GM19397 (cell line): ENCODE measurements at regions not wholly inside any gene's neighbourhood (a gene's known extent, or its start where the extent isn't known, plus 50 kb on each side); places are given as distances from the start of the nearest gene placed in this dataset.

ENCODE experiments used
- ATAC-seq: cut with Tn5 transposase; IDR thresholded peaks from one replicate; pipeline ENCODE4 v1.9.1; 2021; ENCODE audit warnings: mild to moderate bottlenecking, moderate library complexity; ENCODE audit not compliant: unreplicated experiment

DNA sequence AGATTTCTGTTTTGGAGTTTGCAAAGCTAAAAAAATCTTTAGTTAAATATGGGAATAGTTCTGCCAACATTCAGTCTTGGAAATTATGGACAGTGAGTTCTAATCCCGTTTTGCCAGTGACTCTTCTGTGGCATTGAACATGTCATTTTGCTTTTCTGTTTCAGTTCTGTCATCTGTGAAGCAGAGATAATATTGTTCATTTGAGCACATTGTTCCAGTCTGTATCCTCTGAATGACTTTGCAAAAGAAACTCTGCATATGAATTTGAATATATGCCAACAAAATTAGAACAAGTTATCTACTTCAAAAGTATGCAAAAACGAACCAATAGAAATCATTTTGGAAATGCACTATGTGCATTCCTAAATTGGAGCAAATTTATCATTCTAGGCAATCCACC is 746.0 kb upstream of the POT1 start:
- ATAC-seq: no peak

DNA sequence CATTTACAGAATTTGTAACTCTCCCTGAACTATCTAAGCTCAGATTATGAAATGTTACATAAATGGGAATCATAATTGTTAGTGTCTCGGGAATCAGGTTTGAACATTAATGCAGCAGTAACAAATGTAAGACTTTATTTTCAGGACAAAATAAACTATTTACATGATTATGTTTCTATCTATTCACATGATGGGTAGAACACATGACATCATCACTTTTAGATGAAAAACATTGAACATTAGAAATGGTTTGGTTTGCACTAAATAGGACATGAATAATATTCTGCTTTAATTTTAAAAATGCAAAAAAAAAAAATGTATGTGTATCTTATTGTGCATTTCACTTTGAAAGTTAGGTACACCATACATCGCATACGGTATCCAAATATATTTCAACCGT is 745.5 kb upstream of the POT1 start:
- ATAC-seq: no peak

DNA sequence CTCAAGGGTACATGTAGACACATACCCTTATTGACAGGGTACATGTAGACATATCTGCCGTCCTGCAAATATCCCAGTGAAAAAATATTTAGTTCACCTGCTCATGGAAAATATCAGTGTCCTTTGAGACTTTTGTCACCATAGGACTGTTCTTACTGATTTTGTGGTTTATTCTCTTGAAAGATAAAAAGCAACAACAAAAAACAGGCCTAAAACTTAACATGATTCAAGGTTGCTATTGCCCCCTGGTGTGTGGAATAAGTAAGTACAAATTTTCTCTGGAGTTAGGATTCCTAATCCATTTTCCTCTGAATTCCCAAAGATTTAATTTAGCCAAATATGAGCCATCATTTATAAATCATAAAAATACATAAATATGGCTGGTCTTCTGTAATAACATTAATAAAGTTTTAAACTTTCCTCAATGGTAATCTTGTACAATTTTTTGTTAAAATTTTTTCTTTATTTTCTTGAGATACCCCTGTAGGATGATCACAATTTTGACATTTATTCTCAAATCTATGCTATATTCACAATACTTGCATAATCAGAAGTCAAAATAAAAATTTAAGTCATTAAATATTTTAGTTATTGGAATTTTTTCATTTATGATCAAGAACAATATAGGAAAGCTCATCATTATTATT is 741.4 kb upstream of the POT1 start:
- no peak for ATAC-seq

DNA sequence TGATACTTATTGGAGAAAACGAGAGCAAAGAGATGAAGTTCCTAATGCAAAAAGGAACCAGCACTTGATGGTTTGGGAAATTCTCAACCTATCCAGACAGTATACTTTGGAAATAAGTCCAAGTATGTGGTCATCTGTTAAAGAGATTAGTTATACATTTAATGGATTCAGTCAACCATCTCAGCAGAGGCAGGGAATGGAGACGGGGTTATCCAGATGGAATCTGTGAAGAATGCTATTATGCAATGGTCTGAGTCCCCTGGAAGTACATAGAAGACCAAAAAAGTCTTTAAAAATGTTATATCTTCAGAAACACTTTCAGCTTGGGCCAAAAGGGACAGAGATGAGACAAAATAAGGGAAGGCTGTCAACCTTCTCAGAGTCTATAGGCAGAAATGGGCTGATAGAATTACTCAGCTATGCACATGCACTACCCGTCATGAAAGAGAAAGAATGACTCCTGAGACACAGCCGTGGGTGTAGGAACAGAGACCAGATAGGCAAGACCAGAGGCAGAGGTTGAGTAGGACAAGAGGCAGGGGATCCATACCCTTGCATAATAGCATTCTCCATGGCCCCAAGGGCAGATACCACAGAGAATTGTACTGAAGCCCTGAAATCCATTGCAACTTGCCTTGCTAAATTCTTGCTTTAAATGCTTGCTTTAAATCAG is 738.8 kb upstream of the POT1 start:
- ATAC-seq: no peak

DNA sequence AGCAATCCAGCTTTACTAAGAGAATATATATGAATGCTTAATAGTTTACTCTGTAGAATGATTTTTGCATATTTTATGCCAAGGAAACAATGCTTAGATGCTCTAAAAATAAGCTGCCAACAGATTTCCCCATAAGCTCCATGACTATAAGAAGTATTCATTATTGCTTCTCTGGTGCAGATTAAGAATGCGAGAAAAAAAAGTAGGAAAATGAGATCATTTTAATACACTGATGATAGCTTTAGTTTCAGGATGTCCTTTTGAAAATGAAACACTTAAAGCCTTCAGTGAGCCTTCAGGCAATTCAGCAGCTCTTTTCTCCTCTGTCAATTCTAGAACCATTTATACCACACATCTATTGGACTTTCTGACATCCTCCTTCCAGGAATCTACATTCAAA is 735.0 kb upstream of the POT1 start:
- no peak for ATAC-seq

DNA sequence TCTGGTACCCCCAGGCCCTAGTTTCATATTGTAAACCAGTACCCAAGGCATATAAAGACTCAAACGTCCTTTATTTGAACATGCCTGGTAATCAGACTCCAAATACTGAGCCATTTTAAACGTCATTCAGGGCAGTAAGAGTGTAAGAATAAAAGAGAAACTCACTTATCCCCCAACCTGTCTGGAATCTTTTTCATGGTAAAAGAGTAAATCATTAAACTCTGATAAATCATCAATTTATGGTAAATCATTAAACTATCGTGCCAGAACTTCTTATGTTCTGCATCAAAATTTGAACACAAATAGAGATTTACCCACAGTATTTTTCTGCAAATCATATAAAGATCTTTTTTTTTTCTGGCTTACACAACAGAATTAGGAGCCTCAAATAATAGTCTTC is 734.3 kb upstream of the POT1 start:
- no peak for ATAC-seq

DNA sequence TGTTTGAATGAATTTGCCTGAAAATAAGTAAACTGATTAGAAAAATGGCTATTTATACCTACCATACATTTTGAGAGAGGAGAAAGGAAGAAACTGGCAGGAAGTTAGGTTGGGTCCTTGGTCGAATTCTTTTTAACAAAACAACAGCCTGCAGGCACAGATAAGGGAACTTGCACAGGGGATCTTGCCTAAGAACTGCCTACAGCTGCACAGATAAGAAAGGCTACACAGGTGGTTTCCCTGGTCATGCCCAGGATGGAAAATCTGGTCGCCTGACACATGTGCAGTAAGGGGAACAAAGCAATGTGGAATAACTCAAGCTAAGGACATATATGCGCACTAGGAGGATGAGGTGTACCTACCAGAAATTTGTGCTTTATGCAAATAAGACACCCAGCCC is 732.1 kb upstream of the POT1 start:
- no peak for ATAC-seq

DNA sequence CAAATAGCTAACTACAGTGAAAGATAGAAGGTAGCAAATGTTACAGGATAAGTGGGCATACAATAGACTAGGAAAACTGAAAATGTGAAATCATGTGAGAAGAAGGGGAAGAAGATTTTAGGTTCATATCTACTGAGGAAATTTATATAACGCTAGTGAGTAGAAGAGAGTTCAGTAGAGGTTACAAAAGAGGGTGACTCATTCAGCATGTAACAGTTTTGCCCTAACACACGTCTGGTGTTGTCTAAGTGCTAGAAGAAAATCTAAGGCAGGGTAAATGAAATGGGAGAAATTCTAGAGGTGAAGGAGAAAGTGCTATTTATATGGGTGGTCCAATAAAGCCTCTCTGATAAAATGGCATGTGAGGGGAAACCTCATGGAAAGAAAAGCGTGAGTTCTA is 731.4 kb upstream of the POT1 start:
- ATAC-seq: no peak

DNA sequence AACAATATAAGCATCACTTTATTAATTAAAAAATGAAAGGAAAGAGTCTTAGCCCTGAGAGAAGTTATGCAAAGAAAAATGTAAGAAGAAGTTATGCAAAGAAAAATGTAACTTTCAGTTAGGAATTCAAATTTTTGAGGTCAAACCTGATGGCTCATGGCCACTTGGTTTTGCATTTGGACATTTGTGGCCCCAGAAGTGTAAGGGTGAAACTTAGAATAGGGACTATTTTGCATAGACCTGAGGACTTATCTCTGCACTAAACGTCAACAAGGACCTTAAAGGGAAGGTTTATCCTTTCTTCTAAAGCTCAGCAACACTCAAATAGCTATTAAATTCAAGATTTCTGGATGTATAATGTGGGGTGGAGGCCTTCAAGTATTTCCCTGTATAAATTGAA is 724.5 kb upstream of the POT1 start:
- ATAC-seq: peak; percentile 66

DNA sequence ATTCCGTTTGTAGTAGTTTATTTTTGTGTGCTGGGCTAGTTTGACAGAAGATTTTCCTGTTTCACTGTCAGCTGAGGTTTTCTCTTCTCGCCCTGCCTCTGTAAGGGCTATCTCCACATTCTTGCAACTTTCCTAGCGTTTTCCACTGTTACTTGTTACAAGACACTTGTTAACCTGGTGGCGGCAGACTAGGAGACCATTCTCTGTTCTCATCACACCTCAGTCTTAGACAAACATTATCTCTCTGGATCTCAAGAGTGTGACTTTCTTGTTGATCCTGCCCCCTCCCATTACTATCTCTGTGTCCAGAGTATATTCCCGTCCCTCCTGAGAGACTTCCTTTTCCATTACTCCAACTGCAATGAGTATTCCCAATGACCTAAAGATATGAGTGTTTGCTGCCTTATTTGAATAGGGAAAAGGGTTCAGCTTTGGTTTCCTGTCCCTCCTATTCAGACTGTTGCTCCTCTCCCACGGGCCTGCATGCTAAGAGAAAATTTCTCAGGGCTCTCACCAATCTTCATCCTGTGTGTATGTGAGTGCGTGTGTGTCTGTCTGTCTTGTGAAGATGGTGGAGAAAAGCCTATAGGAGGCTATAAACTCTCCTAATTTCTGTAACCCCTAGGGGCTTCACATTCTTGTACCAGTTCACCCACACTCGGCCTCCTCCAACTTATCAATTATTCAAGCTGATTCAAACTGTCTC is 722.4 kb upstream of the POT1 start:
- ATAC-seq: no peak

DNA sequence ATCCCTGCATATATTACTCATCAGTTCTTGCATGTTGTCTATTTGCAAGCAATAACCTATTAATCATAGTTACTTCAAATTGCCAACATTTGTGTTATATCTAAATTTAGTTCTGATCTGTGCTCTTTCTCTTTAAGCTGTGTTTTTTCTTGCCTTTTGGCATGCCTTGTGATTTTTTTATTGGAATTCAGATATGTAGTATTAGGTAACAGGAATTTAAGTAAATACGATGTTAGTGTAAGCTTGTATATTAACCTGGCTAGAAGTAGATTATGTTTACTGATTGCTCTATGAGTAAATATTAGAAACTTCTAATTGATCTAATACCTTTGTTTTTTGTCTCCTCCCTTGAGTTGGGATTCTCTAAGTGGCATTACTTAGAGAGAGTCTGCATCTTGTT is 718.9 kb upstream of the POT1 start:
- ATAC-seq: no peak

DNA sequence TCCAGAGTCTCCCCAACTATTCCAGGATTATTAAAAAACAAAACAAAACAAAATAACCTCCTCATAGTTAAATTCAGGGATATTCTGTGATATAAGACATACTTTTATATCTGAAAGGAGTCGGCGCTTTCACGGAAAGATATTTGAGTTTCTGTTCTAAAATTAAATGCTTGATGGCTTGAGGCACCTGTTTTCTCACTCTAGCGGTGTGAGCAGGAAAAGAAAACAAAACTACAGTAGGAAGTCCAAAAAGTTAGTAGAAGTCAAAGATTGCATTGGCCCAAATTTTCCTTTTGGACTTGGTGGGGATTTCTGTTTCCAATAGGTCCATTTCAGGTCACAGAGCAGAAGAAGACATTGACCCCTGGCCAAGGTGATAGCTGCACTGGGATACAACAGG is 716.1 kb upstream of the POT1 start:
- no peak for ATAC-seq

DNA sequence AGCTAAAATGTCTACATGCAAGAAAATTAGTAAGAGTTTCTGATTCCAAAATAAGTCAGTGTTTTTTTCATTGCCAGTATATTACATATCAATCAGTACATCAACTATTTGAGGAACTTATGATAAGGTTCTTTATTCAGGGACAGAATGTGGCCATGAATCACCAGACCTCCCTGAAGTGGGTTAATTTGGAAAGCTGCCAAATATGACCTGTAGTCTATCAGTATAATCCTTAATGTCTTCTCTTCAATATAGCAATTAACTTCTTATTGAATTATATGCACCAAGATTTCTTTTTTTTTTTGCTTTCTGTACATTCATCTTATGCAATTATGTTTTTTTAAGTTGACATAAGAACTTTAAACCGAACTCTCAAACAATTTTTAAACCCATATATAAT is 714.5 kb upstream of the POT1 start:
- no peak for ATAC-seq

DNA sequence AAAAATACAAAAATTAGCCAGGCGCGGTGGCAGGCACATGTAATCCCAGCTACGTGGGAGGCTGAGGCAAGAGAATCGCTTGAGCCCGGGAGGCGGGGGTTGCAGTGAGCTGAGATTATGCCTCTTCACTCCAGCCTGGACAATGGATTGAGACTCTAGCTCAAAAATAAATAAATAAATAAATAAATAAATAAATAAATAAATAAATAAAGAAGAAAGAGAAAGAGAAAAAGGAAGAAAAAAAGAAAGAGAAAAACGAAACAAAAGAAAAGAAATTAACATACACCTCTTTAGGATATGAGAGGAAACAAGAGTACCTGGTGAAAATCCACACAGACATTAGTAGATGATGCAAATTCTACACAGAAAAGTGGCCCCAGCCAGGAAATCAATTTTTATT is 713.7 kb upstream of the POT1 start:
- no peak for ATAC-seq

DNA sequence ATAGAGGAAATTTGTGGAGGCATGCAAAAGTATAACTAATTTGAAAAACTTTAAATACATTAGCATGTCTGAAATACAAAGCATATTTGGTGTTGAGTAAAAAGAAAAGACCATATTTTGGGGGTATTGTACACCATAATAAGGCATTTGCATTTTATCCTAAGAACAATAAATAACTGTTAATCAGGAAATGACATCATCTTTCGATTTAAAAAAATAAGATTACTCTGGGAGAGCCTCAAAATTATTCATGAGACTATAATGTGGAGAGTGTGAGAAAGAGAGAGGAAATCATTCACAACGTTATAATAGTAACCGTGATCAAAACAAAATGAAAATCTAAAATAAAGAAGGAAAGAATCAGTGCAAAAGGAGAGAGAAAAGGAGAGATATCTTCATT is 712.3 kb upstream of the POT1 start:
- ATAC-seq: no peak

DNA sequence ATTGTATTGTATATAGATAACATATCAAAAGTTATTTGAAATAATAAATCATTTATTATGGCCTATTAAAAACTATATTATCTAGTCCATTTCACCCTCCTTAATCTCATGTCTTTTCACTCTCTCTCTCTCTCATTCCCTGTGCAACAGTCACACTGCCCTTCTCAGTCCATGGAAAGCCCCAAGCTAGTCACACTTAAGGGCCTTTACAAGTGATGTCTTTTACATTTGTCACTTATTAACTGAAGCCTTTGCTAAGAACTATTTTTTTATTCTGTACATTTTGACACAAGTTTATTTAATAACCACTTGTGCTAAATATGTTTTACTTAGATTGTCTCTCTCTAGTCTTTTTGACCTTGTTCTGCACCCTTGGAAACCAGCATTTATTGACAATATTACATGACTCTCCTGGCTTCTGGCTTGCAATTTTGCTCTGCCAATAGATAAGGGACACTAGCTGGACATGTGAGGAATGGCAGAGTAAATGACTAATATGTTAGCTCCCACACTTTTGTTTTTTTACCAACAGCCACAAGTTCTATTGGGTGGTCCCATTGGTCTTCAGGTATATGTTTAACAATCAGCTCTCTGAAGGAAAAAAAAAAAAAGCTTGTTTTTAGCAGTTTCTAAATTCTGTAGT is 706.8 kb upstream of the POT1 start:
- no peak for ATAC-seq

DNA sequence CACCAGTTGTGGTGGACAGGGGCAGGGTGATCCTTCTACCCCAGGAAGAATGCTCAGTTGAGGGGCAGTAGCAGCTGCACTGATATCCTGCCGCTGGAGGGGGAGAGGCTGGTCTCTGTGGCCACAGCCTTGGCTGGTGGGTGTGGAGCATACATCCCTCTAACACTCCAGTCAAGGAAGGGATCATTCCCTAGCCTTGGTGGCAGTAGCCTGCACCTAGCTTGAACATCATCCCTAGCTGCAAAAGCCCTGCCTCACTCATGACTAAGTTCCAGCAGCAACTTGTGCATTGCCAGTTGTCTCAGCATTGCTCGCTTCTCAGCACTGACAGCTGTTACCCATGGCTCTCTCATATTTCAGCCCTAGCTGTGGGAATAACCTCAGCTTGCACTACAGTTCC is 688.9 kb upstream of the POT1 start:
- no peak for ATAC-seq

DNA sequence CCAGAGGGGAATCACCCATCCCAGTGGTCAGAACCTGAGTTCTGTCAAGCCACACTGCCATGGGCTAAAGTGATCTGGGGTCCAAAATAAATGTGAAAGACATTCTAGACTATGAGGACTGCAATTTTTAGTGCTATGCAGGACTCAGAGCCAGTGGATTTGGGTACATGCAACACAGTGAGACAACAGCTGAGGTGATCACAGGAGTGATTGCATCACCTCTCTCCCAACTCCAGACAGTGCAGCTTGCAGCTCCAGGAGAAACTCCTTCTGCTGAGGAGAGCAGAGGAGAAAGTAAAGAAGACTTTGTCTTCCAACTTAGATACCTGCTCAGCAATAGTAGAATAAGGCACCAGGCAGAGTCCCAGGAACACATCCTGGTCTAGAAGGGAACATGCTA is 682.0 kb upstream of the POT1 start:
- ATAC-seq: no peak

DNA sequence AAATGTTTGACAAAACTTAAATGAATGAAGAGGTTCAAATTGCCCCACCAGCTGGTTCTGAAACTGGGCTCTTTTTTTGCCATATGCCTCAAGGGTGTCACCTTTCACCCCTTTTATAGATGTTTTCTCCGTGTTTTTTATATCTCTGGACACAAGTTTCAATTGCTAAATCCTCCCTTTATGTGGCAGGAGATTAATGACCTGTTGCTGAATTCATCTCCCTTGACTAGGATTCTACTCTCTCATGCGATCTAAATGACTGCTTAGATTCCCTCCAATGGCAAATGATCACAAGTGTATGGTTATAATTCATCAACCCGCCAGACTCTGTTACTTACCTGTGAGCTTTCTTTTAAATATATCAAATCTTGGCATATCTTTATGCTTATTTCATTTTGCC is 677.0 kb upstream of the POT1 start:
- no peak for ATAC-seq

DNA sequence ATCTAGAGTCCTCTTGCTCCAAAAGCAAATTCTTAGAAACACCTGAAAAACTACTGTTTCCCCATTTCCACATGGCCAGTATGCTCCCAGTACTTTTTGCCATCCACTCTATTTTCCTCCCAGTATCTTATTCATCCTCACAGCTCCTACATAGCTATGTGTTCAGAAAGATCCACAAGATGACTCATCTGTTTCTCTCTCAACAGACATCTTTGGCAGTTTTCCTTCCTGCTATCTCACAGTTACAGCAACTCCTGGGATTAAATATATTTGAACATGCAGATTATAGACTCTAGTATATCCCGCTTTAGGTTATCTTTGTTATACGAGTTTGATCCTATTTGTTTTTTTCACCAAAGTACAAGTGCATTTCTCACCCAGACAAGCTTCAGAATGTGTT is 675.6 kb upstream of the POT1 start:
- no peak for ATAC-seq

DNA sequence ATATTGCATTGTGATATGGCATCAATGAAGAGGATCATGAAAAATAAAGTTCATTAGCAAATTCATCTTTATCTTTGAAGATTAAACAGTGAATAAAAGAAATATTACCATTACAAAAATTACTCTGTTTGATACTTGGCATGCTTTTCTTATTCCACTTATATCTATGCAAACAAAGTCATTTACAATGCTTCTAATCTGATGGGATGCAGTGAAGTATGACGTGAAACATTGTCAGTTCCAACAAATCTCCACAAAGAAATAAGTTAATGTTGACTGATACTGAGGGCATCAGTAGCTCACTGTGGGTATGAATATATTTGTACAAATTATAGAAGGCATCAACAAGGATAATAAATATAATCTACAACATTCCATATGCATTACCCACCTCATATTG is 672.8 kb upstream of the POT1 start:
- ATAC-seq: no peak

DNA sequence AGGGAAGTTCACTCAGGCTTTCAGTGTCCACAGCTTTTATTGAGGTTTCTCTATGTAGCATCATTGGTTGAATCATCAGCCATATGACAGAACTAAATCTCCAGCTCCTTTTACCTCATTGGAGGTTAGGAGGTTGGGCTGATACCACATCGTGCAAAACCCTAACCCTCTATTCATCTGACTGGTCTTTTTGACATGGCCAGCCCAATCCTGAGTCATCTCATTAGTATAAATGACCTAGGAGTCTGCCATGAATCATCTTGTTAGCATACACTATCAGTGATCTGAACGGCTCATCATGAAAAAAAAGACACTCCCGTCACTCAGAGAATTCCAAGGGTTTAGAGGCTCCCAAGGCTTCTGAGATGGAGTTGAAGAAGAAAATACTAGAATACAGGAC is 669.8 kb upstream of the POT1 start:
- ATAC-seq: no peak
